Ammon's horn (tissue), 1 donor: ENCODE measurements at regions not wholly inside any gene's neighbourhood (a gene's known extent, or its start where the extent isn't known, plus 50 kb on each side); places are given as distances from the start of the nearest gene placed in this dataset.

Experiments
- DNase-seq: peaks from one replicate; pipeline ENCODE4 v3.0.0-alpha.2; 2016; ENCODE audit warnings: low spot score

- DNase-seq: no peak
Observed at GRCh38 chr2:193989645-193990044, 1667.4 kb upstream of the SLC39A10 start.

DNA sequence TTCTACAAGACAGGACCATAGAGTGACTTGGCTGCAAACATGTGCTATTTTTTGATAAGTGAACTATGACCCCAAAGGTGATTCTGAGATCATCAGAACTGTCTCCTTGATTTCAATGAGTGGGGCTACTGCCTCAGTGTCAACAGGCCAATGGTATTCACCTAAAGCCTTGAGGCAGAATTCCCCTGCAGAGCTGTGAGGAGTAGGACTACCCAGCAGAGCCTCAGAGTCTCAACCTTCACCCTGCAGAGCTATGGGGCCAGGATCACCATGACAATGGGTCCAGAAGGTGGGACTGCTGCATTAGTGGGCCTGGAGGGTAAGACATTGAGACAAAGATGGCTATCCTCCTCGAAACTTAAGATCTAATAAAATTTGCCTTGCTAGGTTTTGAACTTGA lies 1668.2 kb upstream of the SLC39A10 start:
- no peak for DNase-seq

GRCh38 chr2:193985272-193985671 lies 1671.8 kb upstream of the SLC39A10 start:
- DNase-seq: no peak

GRCh38 chr2:193980599-193980998 lies 1676.4 kb upstream of the SLC39A10 start:
- no peak for DNase-seq

GRCh38 chr2:193973781-193974180 lies 1683.2 kb upstream of the SLC39A10 start:
- DNase-seq: no peak

- no peak for DNase-seq
Observed at GRCh38 chr2:193966590-193966989, 1690.4 kb upstream of the SLC39A10 start.

DNA sequence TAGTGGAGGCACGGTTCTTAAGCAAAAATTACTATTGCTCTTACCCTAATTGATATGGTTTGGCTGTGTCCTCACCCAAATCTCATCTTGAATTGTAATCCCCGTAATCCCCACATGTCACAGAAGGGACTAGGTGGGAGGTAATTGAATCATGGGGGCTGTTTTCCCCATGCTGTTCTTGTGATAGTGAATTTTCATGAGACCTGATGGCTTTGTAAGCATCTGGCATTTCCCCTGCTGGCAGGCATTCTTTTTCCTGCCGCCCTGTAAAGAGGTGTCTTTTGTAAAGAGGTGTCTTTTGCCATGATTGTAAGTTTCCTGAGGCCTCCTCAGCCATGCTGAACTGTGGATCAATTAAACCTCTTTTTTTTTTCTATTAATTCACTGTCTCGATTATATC lies 1691.8 kb upstream of the SLC39A10 start:
- DNase-seq: no peak

- DNase-seq: peak; percentile 24
Observed at GRCh38 chr2:193963472-193964119, 1693.4 kb upstream of the SLC39A10 start.

DNA sequence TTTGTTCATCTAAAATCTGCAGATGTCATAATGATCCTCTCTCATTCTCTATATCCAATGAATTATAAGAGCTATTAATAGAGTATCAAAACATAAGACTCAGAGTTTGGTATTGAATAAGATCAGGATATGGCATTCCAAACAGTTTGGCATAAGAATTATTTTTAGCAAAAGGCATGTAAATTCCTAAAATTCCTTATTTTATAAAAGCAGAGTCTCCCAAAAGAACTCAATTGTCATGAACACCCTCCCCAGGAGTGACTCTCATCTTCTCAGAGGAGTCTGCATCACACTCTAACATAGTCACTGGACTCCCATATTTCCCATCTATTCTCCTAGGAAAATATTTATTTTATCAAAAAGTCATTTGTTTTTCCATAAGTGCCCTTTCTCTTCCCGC lies 1710.2 kb upstream of the SLC39A10 start:
- no peak for DNase-seq

DNA sequence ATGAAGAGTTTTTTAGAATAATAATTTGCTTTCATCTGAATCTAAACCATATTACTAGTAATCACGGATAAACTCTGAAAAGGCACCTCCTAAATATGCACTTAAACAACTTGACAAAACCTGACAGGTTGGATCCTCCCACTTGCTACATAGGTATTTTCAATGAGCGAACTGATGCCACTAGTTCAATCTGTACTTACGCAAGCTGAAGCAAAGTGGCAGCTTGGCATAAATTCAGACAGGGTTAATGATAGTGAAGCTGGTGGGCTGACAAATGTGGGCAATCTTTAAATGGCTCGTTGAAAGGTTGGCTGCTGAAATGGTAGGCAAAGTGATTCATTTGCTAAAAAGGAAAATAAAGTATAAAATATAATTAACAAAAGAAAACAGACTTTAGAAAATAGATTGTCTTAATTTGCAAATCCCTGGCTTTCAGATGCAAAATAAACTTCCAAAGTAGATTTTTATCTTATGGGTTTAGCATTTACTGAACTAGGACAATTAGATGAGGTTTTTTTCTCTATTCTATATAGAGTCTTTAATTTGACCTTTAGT lies 1713.5 kb upstream of the SLC39A10 start:
- no peak for DNase-seq

DNA sequence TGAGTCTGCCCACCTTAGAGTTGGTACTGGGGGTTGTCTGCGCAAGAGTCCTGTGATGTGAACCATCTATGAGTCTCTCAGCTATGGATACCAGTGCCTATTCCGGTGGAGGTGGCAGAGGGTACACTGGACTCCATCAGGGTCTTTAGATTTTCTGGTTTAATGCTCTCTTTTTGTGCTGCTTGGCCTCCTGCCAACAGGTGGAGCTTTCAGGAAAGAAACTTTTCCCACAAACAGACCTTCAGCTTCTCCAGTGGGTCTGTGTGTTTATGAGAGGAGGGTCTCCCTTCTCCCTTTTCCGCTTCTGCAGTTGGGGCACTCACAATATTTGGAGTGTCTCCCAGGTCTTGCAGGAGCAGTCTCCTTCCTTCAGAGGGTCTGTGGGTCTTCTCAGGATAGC lies 1721.9 kb upstream of the SLC39A10 start:
- DNase-seq: no peak

GRCh38 chr2:193929131-193929530 lies 1727.9 kb upstream of the SLC39A10 start:
- DNase-seq: no peak

- DNase-seq: peak; percentile 34
Observed at GRCh38 chr2:193907561-193907960, 1712.8 kb upstream of the TMEFF2 start.

- DNase-seq: no peak
Observed at GRCh38 chr2:193900292-193900691, 1705.6 kb upstream of the TMEFF2 start.

DNA sequence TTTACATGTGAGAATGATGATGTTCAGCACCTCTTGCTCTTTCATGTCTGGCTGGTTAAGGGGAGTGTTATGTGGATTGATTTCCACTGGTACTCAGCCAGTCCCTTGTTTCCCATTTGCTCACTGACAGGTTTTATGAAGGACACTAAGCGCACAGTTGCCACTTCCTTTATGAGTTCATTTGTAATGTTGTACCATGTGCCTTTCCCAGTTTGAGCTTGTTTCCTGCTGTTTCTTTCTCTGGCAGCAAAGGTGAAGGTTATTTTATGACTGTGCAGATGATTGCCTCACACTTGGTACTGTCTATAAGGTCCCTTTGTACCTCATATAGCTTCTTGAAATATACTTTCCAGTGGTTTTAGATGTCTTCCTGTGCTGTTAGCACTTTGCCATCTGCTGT lies 1700.5 kb upstream of the TMEFF2 start:
- no peak for DNase-seq

DNA sequence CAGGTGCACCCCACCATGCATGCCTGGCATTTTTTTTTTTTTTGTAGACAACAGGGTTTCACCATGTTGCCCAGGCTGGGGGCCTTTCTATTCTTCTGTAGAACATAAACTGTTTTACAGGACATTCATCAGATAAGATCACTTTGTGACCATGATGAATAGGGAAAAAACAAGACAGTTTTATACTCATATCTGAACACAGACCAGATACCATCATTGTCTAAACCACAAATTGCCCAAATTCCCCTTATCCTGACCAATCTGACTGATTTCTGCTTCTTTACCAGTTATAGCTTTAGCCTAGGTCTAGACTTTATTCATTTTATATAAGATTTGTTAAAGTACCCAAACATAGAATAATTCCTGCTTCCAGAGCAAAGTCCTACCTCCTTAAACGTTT lies 1699.3 kb upstream of the TMEFF2 start:
- DNase-seq: no peak

- no peak for DNase-seq
Observed at GRCh38 chr2:193891023-193891422, 1696.3 kb upstream of the TMEFF2 start.

DNA sequence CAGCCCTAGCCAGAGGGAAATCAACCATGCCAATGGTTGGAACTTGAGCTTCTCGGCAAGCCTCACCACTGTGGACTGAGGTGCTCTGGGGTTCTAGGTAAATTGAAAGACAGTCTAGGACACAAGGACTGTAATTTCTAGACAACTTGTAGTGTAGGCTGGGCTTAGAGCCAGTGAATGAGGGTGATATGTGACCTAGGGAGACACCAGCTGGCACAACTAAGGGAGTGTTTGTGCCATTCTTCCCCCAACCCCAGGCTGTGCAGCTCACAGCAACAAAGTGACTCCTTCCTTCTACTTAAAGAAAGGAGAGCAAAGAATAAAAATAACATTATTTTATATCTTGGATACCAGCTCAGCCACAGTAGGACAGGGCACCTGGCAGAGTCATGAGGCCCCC lies 1690.7 kb upstream of the TMEFF2 start:
- DNase-seq: no peak

- DNase-seq: no peak
Observed at GRCh38 chr2:193883820-193884219, 1689.1 kb upstream of the TMEFF2 start.

- no peak for DNase-seq
Observed at GRCh38 chr2:193876980-193877379, 1682.2 kb upstream of the TMEFF2 start.

DNA sequence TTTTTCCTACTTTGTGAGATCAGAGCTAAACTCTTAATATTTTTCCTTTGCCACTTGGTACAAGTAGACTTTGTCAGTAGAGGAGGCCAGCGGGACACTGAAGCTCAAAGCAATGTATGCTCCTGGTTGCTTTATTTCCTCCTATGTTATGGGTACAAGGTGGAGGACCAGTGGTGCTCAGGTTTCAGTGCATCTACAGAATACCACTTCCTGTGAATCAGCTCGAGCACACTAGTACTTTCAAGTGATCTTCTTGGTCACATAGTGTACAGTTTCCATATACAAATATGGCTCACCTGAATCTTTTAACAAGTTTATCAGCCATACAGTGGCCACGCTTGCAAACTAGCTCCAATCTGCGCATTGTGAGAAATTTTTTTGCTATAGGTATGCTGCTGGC lies 1674.8 kb upstream of the TMEFF2 start:
- no peak for DNase-seq

DNA sequence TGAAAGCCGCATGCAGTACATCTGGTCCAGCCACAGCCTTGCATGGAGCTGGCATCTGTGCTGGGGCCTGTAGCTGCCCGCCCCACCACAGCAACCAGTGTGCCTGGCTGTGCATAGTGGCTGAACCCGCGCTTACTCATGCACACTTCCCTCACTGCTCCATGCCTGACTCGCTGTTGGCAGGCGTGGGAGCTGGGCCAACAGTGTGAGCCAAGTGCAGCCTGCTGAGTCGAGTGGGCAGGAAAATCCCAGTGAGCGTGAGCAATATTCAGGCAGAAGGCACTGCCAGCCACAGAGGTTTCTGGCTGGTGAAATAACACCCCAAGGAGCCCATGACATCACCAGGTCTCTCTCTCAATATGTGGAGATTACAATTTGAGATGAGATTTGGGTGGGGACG lies 1674.1 kb upstream of the TMEFF2 start:
- peak; percentile 69 for DNase-seq

GRCh38 chr2:193868132-193868531 lies 1673.4 kb upstream of the TMEFF2 start:
- DNase-seq: no peak

- no peak for DNase-seq
Observed at GRCh38 chr2:193867454-193867853, 1672.7 kb upstream of the TMEFF2 start.
